ENCODE measurements at regions not wholly inside any gene's neighbourhood (a gene's known extent, or its start where the extent isn't known, plus 50 kb on each side); places are given as distances from the start of the nearest gene placed in this dataset.

GRCh38 chr11:38089726-38090125, 1491.7 kb upstream of the RAG2 start:
- no peak for DNase-seq (ENCODE audit: insufficient read length, low spot score, missing footprints)
- TF ChIP-seq CTCF (IDR thresholded peaks at IDR 0.05; ENCODE audit: extremely low read depth, low read depth, low read length) = no peak

GRCh38 chr11:38060920-38061319, 1462.9 kb upstream of the RAG2 start:
- Histone ChIP-seq H3K36me3 (ENCODE audit: insufficient read depth, low read length) (no peaks in the 10 kb centered on the region), H3K4me1 (ENCODE audit: insufficient read depth, low read length) (no peaks in the 10 kb centered on the region), H4K20me1 (ENCODE audit: insufficient read depth, low read length) (no peaks in the 10 kb centered on the region), H3K9me3 (ENCODE audit: low read depth, low read length) (no peaks in the 10 kb centered on the region), H3K4me2 (ENCODE audit: insufficient read depth, low read length) (no peak overlapping the region), H3K4me3 (ENCODE audit: insufficient read depth, low read length) (no peak overlapping the region), H3K27ac (ENCODE audit: low read depth, low read length) (no peak overlapping the region), H3K79me2 (ENCODE audit: insufficient read depth, low read length) (no peaks in the 10 kb centered on the region), H2AFZ (ENCODE audit: low read length) (no peak overlapping the region), H3K27me3 (ENCODE audit: insufficient read depth, low read length) (no peaks in the 10 kb centered on the region)
- TF ChIP-seq CTCF (IDR thresholded peaks at IDR 0.05; ENCODE audit: extremely low read depth, low read depth, low read length) = no peak
- DNase-seq (ENCODE audit: insufficient read length, low spot score, missing footprints) = no peak

More at GRCh38 chr11:38089726-38090125, 1491.7 kb upstream of the RAG2 start:
- H3K27me3 ChIP-seq (ENCODE audit: insufficient read depth, low read length) = no peaks in the 10 kb centered on the region
- no peaks in the 10 kb centered on the region for H3K36me3 ChIP-seq (ENCODE audit: insufficient read depth, low read length)
- no peaks in the 10 kb centered on the region for H4K20me1 ChIP-seq (ENCODE audit: insufficient read depth, low read length)
- no peak overlapping the region for H3K4me3 ChIP-seq (ENCODE audit: insufficient read depth, low read length)
- H3K79me2 ChIP-seq (ENCODE audit: insufficient read depth, low read length) = no peaks in the 10 kb centered on the region
- H3K9me3 ChIP-seq (ENCODE audit: low read depth, low read length) = no peaks in the 10 kb centered on the region
- no peak overlapping the region for H2AFZ ChIP-seq (ENCODE audit: low read length)
- no peak overlapping the region for H3K27ac ChIP-seq (ENCODE audit: low read depth, low read length)
- H3K4me1 ChIP-seq (ENCODE audit: insufficient read depth, low read length) = no peaks in the 10 kb centered on the region
- no peak overlapping the region for H3K4me2 ChIP-seq (ENCODE audit: insufficient read depth, low read length)

GRCh38 chr11:38060136-38060535, 1462.1 kb upstream of the RAG2 start:
- Histone ChIP-seq H3K27ac (ENCODE audit: low read depth, low read length) (no peak overlapping the region), H3K9me3 (ENCODE audit: low read depth, low read length) (no peaks in the 10 kb centered on the region), H3K27me3 (ENCODE audit: insufficient read depth, low read length) (no peaks in the 10 kb centered on the region), H3K4me2 (ENCODE audit: insufficient read depth, low read length) (no peak overlapping the region), H4K20me1 (ENCODE audit: insufficient read depth, low read length) (no peaks in the 10 kb centered on the region), H2AFZ (ENCODE audit: low read length) (no peak overlapping the region), H3K79me2 (ENCODE audit: insufficient read depth, low read length) (no peaks in the 10 kb centered on the region), H3K4me3 (ENCODE audit: insufficient read depth, low read length) (no peak overlapping the region), H3K36me3 (ENCODE audit: insufficient read depth, low read length) (no peaks in the 10 kb centered on the region), H3K4me1 (ENCODE audit: insufficient read depth, low read length) (no peaks in the 10 kb centered on the region)
- TF ChIP-seq CTCF (IDR thresholded peaks at IDR 0.05; ENCODE audit: extremely low read depth, low read depth, low read length) = no peak
- no peak for DNase-seq (ENCODE audit: insufficient read length, low spot score, missing footprints)

GRCh38 chr11:38046571-38047135, 1448.6 kb upstream of the RAG2 start:
- H3K27ac ChIP-seq (ENCODE audit: low read depth, low read length) = no peak overlapping the region
- no peak for DNase-seq (ENCODE audit: insufficient read length, low spot score, missing footprints)
- H3K27me3 ChIP-seq (ENCODE audit: insufficient read depth, low read length) = no peaks in the 10 kb centered on the region
- H3K4me1 ChIP-seq (ENCODE audit: insufficient read depth, low read length) = no peaks in the 10 kb centered on the region
- H3K4me3 ChIP-seq (ENCODE audit: insufficient read depth, low read length) = no peak overlapping the region
- H3K79me2 ChIP-seq (ENCODE audit: insufficient read depth, low read length) = no peaks in the 10 kb centered on the region
- no peaks in the 10 kb centered on the region for H3K9me3 ChIP-seq (ENCODE audit: low read depth, low read length)
- H3K4me2 ChIP-seq (ENCODE audit: insufficient read depth, low read length) = no peak overlapping the region
- H4K20me1 ChIP-seq (ENCODE audit: insufficient read depth, low read length) = no peaks in the 10 kb centered on the region
- no peak overlapping the region for H2AFZ ChIP-seq (ENCODE audit: low read length)
- no peaks in the 10 kb centered on the region for H3K36me3 ChIP-seq (ENCODE audit: insufficient read depth, low read length)
- no peak for TF ChIP-seq CTCF (IDR thresholded peaks at IDR 0.05; ENCODE audit: extremely low read depth, low read depth, low read length)

Measured in osteoblast (primary cell).